Upper lobe of left lung (tissue), 6 donors: ENCODE measurements at regions not wholly inside any gene's neighbourhood (a gene's known extent, or its start where the extent isn't known, plus 50 kb on each side); places are given as distances from the start of the nearest gene placed in this dataset.
"Not testable (repeated sequence)": the region's sequence is repeated elsewhere in the genome, so short reads cannot be mapped to it uniquely, and the experiment has no call there.

Source experiments
- ATAC-seq, 2 donors: fragments of 200-7000 bp; cut with Tn5 transposase; one replicate each; pipeline ENCODE4 v1.9.1; 2022; ENCODE audit warnings: mild to moderate bottlenecking in 2 of 2, moderate library complexity in 2 of 2; ENCODE audit not compliant: low FRiP score in 2 of 2
- DNase-seq, 2 donors: peaks; one replicate each; pipeline ENCODE4 v3.0.0-alpha.2; 2019 to 2020
- H3K27ac ChIP-seq, 4 donors: fragments of 200-600 bp; sonication (generic); one replicate each; pipeline ENCODE4 v1.5.1; 2016 to 2019
- H3K27me3 ChIP-seq, 4 donors: fragments of 200-600 bp; sonication (generic); one replicate each; pipeline ENCODE4 v1.5.1; 2017 to 2019
- H3K36me3 ChIP-seq, 4 donors: fragments of 200-600 bp; sonication (generic); one replicate each; pipeline ENCODE4 v1.5.1; 2016 to 2019
- H3K4me1 ChIP-seq, 4 donors: fragments of 200-600 bp; sonication (generic); one replicate each; pipeline ENCODE4 v1.5.1; 2018 to 2019
- H3K4me3 ChIP-seq, 4 donors: fragments of 200-600 bp; sonication (generic); one replicate each; pipeline ENCODE4 v1.5.1; 2017 to 2019; ENCODE audit warnings: mild to moderate bottlenecking in 2 of 4, moderate library complexity in 1 of 4
- H3K9me3 ChIP-seq, 4 donors: fragments of 200-600 bp; sonication (generic); one replicate each; pipeline ENCODE4 v1.5.1; 2018 to 2019
- CTCF ChIP-seq, 6 experiments: fragments of 450-650 bp in 4 of 6; fragments of 200-600 bp in 2 of 6; sonication (generic) in 2 of 6; IDR thresholded peaks; one replicate each; pipeline ENCODE4 v1.5.1; 2016 to 2019; ENCODE audit warnings: antibody characterized with exemption in 6 of 6
- EP300 ChIP-seq, 4 donors: sonication (generic); formaldehyde crosslinking; IDR thresholded peaks; one replicate each; pipeline ENCODE4 v1.5.1; 2017; ENCODE audit warnings: antibody characterized with exemption in 4 of 4, control low read depth in 2 of 4
- POLR2A ChIP-seq, 4 donors: fragments of 450-650 bp; IDR thresholded peaks; one replicate each; pipeline ENCODE4 v1.5.1; 2016 to 2017; ENCODE audit warnings: antibody characterized with exemption in 4 of 4, mild to moderate bottlenecking in 2 of 4
- POLR2AphosphoS5 ChIP-seq, 2 donors: sonication (generic); formaldehyde crosslinking; IDR thresholded peaks; one replicate each; pipeline ENCODE4 v1.5.1; 2017; ENCODE audit warnings: antibody characterized with exemption in 2 of 2
- WGBS, 2 donors: methylation state at CpG; one replicate each; pipeline ENCODE4 v1.1.5; 2017 to 2018; 5-methylcytosine and 5-hydroxymethylcytosine counted together
- donor health status: DM: no; HTN: no; CAD: no; lungs with moderate emphysema.
- donor health status: DM: no; HTN: yes; CAD: no; lungs with severe emphysema.

- Histone ChIP-seq H3K27ac (no peak overlapping the region), H3K27me3 (no peaks in the 10 kb centered on the region), H3K9me3 (peaks cover 0 to 3% (median under 1%) of the 10 kb centered on the region in 4 donors), H3K36me3 (no peaks in the 10 kb centered on the region), H3K4me3 (no peak overlapping the region), H3K4me1 (no peaks in the 10 kb centered on the region)
- DNase-seq, result no peak
- 51 to 66% methylated on average over 2 of the region's 2 CpGs for WGBS, 2 donors
- TF ChIP-seq POLR2A (IDR thresholded peaks at IDR 0.05) (no peak), CTCF (IDR thresholded peaks at IDR 0.05) (no peak), POLR2AphosphoS5 (IDR thresholded peaks at IDR 0.05) (no peak), EP300 (IDR thresholded peaks at IDR 0.05) (no peak)
- no peak for ATAC-seq
Measured at GRCh38 chr2:123606631-123607030, 418.5 kb upstream of the CNTNAP5 start.

- Histone ChIP-seq H3K36me3 (no peaks in the 10 kb centered on the region), H3K4me1 (no peaks in the 10 kb centered on the region), H3K27ac (no peak overlapping the region), H3K27me3 (no peaks in the 10 kb centered on the region), H3K9me3 (peaks cover 0 to 8% (median 4%) of the 10 kb centered on the region in 4 donors), H3K4me3 (no peak overlapping the region)
- TF ChIP-seq CTCF (IDR thresholded peaks at IDR 0.05) (no peak), POLR2A (IDR thresholded peaks at IDR 0.05) (no peak), POLR2AphosphoS5 (IDR thresholded peaks at IDR 0.05) (no peak), EP300 (IDR thresholded peaks at IDR 0.05) (no peak)
- DNase-seq (no peak), ATAC-seq (no peak)
- 48 to 54% methylated on average over 1 of the region's 1 CpG for WGBS, 2 donors
Measured at GRCh38 chr2:123609077-123609476, 416.0 kb upstream of the CNTNAP5 start.

- DNase-seq (no peak), ATAC-seq (no peak)
- Histone ChIP-seq H3K27me3 (no peaks in the 10 kb centered on the region), H3K4me3 (no peak overlapping the region), H3K4me1 (no peaks in the 10 kb centered on the region), H3K27ac (no peak overlapping the region), H3K36me3 (no peaks in the 10 kb centered on the region), H3K9me3 (peaks cover 0 to 13% (median 4%) of the 10 kb centered on the region in 4 donors)
- TF ChIP-seq POLR2A (IDR thresholded peaks at IDR 0.05), result no peak
- TF ChIP-seq CTCF (IDR thresholded peaks at IDR 0.05), result no peak
- no peak for TF ChIP-seq EP300 (IDR thresholded peaks at IDR 0.05)
- no peak for TF ChIP-seq POLR2AphosphoS5 (IDR thresholded peaks at IDR 0.05)
Measured at GRCh38 chr2:123614596-123614995, 410.5 kb upstream of the CNTNAP5 start.

GRCh38 chr2:123618642-123619041 is 406.4 kb upstream of the CNTNAP5 start:
- DNase-seq, H3K9me3 ChIP-seq, H3K27me3 ChIP-seq, H3K27ac ChIP-seq, H3K4me1 ChIP-seq, H3K4me3 ChIP-seq, H3K36me3 ChIP-seq, ATAC-seq: not testable (repeated sequence)
- 79 to 86% methylated on average over 8 of the region's 8 CpGs for WGBS, 2 donors

GRCh38 chr2:123624816-123625215 is 400.3 kb upstream of the CNTNAP5 start:
- WGBS, 2 donors, result 96 to 97% methylated on average over 3 of the region's 3 CpGs
- H3K27ac ChIP-seq, result no peak overlapping the region
- no peaks in the 10 kb centered on the region for H3K27me3 ChIP-seq
- no peaks in the 10 kb centered on the region for H3K36me3 ChIP-seq
- no peaks in the 10 kb centered on the region for H3K9me3 ChIP-seq
- DNase-seq (no peak), ATAC-seq (no peak)
- TF ChIP-seq CTCF (IDR thresholded peaks at IDR 0.05) (no peak), EP300 (IDR thresholded peaks at IDR 0.05) (no peak), POLR2AphosphoS5 (IDR thresholded peaks at IDR 0.05) (no peak), POLR2A (IDR thresholded peaks at IDR 0.05) (no peak)
- H3K4me1 ChIP-seq, result no peaks in the 10 kb centered on the region
- H3K4me3 ChIP-seq, result no peak overlapping the region
